Psoas muscle (tissue), 7 donors: ENCODE measurements at regions not wholly inside any gene's neighbourhood (a gene's known extent, or its start where the extent isn't known, plus 50 kb on each side); places are given as distances from the start of the nearest gene placed in this dataset.

Experiments
- ATAC-seq, 4 donors: fragments of 200-7000 bp; cut with Tn5 transposase; one replicate each; pipeline ENCODE4 v1.9.1; 2020; ENCODE audit warnings: moderate library complexity in 3 of 4, mild to moderate bottlenecking in 2 of 4
- DNase-seq, 2 donors: peaks; one replicate each; pipeline ENCODE4 v3.0.0-alpha.2; 2020
- H3K27ac ChIP-seq: fragments of 200-600 bp; one replicate; pipeline ENCODE4 v1.8.0; 2022
- H3K27me3 ChIP-seq, 3 donors: fragments of 200-600 bp in 1 of 3; one replicate each; pipeline versions ENCODE4 v1.6.1 to v1.8.0; 2013 to 2022; ENCODE audit warnings: low read length in 2 of 3, mild to moderate bottlenecking in 2 of 3, moderate library complexity in 1 of 3; ENCODE audit not compliant: insufficient read depth in 3 of 3
- H3K36me3 ChIP-seq, 2 donors: fragments of 200-600 bp in 1 of 2; one replicate each; pipeline versions ENCODE4 v1.6.1 to v1.8.0; 2013 to 2022; ENCODE audit warnings: low read depth in 1 of 2, mild to moderate bottlenecking in 1 of 2, moderate library complexity in 1 of 2; ENCODE audit not compliant: insufficient read depth in 1 of 2
- H3K4me1 ChIP-seq: fragments of 200-600 bp; one replicate; pipeline ENCODE4 v1.8.0; 2022
- H3K4me3 ChIP-seq: fragments of 200-600 bp; one replicate; pipeline ENCODE4 v1.8.0; 2022; ENCODE audit warnings: mild to moderate bottlenecking
- H3K9me3 ChIP-seq: fragments of 200-600 bp; one replicate; pipeline ENCODE4 v1.8.0; 2022
- WGBS, 3 donors: extraction: QIAGEN DNeasy Blood & Tissue Kit; methylation state at CpG; one replicate each; pipeline versions ENCODE4 v1.1.6 to v1.1.7; 2013; 5-methylcytosine and 5-hydroxymethylcytosine counted together
- intact Hi-C, 2 donors: fragments of 100-400 bp; cut with DNase I; formaldehyde crosslinking; loops; one replicate each; pipeline versions ENCODE4 v1.11.0 to v1.14.2; 2022
- TF ChIP-seq, protein P1 (sequence below): fragments of 200-600 bp; IDR thresholded peaks from one replicate; pipeline ENCODE4 v1.8.0; 2022; ENCODE audit warnings: antibody characterized with exemption
- donor health status: healthy with polysubstance abuse.
- donor health status: DM: no; HTN: no; CAD: no; lungs with moderate emphysema.
- donor health status: Bipolar disorder and iron deficiency.
- donor health status: healthy.
- donor health status: DM: yes; HTN: yes; CAD: no.
- donor health status: DM: no; HTN: no; CAD: no.
- donor health status: DM: yes; HTN: yes; CAD: no.

DNA sequence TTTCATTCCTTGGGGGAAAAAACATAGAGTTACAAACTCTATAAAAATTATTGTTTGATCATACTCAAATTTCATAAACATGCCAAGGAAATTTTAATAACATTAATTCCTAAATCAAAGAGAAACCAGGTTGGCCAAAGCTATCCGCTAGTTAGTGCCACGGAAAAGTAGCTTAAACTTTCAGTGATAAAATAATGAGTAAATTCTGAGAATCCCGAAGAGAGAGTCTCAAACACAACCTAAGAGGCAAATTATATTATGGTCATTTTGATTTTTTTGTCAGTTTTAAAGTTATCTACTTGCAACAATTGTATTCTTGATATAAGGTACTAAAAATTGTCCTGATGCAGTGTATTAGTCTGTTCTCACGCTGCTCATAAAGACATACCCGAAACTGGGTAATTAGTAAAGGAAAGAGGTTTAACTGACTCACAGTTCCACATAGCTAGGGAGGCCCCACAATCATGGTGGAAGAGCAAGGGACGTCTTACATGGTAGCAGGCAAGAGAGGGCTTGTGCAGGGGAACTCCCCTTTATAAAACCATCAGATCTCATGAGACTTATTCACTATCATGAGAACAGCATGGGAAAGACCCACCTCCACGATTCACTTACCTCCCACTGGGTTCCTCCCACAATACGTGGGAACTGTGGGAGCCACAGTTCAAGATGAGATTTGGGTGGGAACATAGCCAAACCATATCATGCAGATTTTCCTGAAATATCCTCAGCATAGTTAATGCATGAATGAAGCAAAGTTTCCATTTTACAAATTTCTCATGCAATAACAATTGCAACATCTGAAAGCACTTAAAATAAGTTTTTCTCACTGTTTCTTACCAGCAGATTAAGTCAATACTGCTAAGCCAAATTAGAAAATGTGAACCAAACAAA, 205.9 kb upstream of the STK17B start:
- Histone ChIP-seq H3K9me3 (no peaks in the 10 kb centered on the region), H3K27ac (no peak overlapping the region), H3K36me3 (no peaks in the 10 kb centered on the region), H3K27me3 (no peaks in the 10 kb centered on the region), H3K4me3 (no peak overlapping the region), H3K4me1 (no peaks in the 10 kb centered on the region)
- ATAC-seq, result no peak
- intact Hi-C loops, result no loop called here
- DNase-seq, result no peak
- TF ChIP-seq, protein P1, sequence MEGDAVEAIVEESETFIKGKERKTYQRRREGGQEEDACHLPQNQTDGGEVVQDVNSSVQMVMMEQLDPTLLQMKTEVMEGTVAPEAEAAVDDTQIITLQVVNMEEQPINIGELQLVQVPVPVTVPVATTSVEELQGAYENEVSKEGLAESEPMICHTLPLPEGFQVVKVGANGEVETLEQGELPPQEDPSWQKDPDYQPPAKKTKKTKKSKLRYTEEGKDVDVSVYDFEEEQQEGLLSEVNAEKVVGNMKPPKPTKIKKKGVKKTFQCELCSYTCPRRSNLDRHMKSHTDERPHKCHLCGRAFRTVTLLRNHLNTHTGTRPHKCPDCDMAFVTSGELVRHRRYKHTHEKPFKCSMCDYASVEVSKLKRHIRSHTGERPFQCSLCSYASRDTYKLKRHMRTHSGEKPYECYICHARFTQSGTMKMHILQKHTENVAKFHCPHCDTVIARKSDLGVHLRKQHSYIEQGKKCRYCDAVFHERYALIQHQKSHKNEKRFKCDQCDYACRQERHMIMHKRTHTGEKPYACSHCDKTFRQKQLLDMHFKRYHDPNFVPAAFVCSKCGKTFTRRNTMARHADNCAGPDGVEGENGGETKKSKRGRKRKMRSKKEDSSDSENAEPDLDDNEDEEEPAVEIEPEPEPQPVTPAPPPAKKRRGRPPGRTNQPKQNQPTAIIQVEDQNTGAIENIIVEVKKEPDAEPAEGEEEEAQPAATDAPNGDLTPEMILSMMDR, result no peak
- WGBS, 3 donors, result 76 to 85% (median 80%) methylated on average over 8 of the region's 8 CpGs

DNA sequence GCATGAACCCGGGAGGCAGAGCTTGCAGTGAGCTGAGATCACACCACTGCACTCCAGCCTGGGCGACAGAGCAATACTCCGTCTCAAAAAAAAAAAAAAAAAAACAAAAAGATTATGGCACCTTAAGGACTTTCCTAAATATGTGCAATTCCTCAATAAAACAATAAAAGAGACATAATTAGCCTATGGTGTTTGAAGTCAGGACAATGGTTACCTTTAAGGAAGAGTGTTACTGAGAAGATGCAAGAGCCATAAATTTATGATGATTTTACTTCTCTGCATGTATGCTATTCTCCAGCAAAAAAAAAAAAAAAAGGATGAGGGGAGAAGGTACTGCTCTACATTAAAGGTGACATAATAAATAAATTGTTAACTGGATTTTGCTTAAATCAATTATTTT, 208.2 kb upstream of the STK17B start:
- no peaks in the 10 kb centered on the region for H3K9me3 ChIP-seq
- H3K27ac ChIP-seq, result no peak overlapping the region
- no peak overlapping the region for H3K4me3 ChIP-seq
- H3K4me1 ChIP-seq, result no peaks in the 10 kb centered on the region
- no peak for DNase-seq
- no peaks in the 10 kb centered on the region for H3K27me3 ChIP-seq
- no peaks in the 10 kb centered on the region for H3K36me3 ChIP-seq
- ATAC-seq, result no peak
- TF ChIP-seq, protein P1, result no peak
- 59 to 98% (median 86%) methylated on average over 2 to 3 of the region's 3 CpGs for WGBS, 3 donors
- intact Hi-C loops, result no loop called here

DNA sequence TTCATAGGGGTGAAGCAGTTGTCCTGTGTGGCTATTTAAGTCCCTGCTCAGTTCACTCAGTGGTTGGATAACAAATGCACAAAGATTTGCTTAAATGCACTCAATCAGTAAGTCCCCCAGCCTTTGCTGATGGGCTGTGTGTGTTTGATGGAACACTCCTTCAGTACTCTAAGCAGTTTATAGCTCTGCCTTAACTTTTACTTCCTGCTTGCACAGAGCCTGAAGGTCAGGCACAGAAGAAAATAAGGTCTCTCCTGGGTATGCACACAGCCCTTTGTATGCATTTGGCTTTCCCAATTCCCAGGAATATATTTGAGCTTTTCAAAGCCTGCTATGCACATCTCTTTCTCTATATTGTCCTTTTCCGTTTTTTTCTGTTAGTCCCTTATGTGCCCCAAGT, 208.7 kb upstream of the STK17B start:
- no peak overlapping the region for H3K4me3 ChIP-seq
- H3K27me3 ChIP-seq, result no peaks in the 10 kb centered on the region
- H3K4me1 ChIP-seq, result no peaks in the 10 kb centered on the region
- WGBS, 3 donors, result 58 to 81% (median 75%) methylated on average over 1 of the region's 1 CpG
- no peaks in the 10 kb centered on the region for H3K36me3 ChIP-seq
- intact Hi-C loops, result no loop called here
- no peak overlapping the region for H3K27ac ChIP-seq
- ATAC-seq (no peak), DNase-seq (no peak)
- TF ChIP-seq, protein P1, result no peak
- no peaks in the 10 kb centered on the region for H3K9me3 ChIP-seq

DNA sequence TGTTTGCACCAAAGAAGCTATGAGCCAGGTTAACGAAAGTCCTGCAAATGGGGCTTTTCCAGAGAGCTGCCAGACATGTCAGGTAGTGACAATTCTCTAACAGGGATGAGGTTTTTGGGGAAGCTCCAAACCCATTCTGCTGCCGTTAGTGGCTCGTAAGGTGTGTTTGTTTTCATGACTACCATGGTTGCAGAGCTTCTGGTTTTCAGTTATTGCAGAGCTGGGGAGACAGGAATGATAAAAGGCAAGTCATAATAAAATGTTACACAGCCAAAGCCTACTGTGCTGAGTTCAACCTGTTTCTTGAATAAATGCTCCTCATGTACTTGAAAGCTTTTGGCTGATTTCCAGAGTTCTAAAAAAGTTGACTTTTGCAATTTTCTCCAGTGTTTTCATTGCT, 209.2 kb upstream of the STK17B start:
- 61 to 76% (median 73%) methylated on average over 3 of the region's 3 CpGs for WGBS, 3 donors
- no peaks in the 10 kb centered on the region for H3K36me3 ChIP-seq
- H3K27ac ChIP-seq, result no peak overlapping the region
- TF ChIP-seq, protein P1, result no peak
- intact Hi-C loops, result no loop called here
- no peaks in the 10 kb centered on the region for H3K4me1 ChIP-seq
- H3K9me3 ChIP-seq, result no peaks in the 10 kb centered on the region
- no peak overlapping the region for H3K4me3 ChIP-seq
- no peak for DNase-seq
- no peak for ATAC-seq
- H3K27me3 ChIP-seq, result no peaks in the 10 kb centered on the region

DNA sequence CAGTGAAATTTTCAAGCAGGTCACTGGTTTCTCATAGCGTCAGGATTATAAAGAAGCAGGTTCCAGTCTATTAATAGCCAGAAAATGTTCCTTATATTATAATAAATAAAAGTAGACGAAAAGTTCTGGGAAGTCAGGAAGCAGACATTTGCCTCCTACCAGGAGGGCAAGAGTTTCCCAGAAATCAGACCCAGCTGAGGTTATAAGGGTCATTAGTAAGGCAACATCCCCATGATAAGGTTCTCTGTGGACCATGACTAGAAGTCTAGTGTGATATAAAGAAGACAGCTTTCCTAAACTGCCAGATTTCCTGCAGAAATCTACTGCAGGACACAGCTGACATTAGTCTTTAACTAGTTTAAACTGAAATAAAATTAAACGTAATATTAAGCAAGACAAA, 210.1 kb upstream of the STK17B start:
- Histone ChIP-seq H3K27ac (no peak overlapping the region), H3K4me1 (no peaks in the 10 kb centered on the region), H3K36me3 (no peaks in the 10 kb centered on the region), H3K27me3 (no peaks in the 10 kb centered on the region), H3K4me3 (no peak overlapping the region), H3K9me3 (no peaks in the 10 kb centered on the region)
- intact Hi-C loops, result no loop called here
- TF ChIP-seq, protein P1, result no peak
- no peak for DNase-seq
- ATAC-seq, result no peak
- WGBS, 3 donors, result 71 to 83% (median 79%) methylated on average over 3 of the region's 3 CpGs
